GM18520 (cell line): ENCODE measurements at regions not wholly inside any gene's neighbourhood (a gene's known extent, or its start where the extent isn't known, plus 50 kb on each side); places are given as distances from the start of the nearest gene placed in this dataset.

Experiments
- ATAC-seq: cut with Tn5 transposase; IDR thresholded peaks from one replicate; pipeline ENCODE4 v1.9.1; 2021; ENCODE audit not compliant: unreplicated experiment

GRCh38 chrX:150163221-150163930 is 199.7 kb upstream of the MAMLD1 start:
- ATAC-seq = no peak

- no peak for ATAC-seq
These were observed 199.0 kb upstream of the MAMLD1 start for GRCh38 chrX:150163956-150164726.

GRCh38 chrX:150164971-150165600 is 198.0 kb upstream of the MAMLD1 start:
- no peak for ATAC-seq

GRCh38 chrX:150165776-150166610 is 197.1 kb upstream of the MAMLD1 start:
- ATAC-seq = no peak

GRCh38 chrX:150167482-150168324 is 195.4 kb upstream of the MAMLD1 start:
- ATAC-seq = no peak

- ATAC-seq = no peak
These were observed 181.0 kb upstream of the MAMLD1 start for GRCh38 chrX:150182161-150182560.

- no peak for ATAC-seq
These were observed 178.6 kb upstream of the MAMLD1 start for GRCh38 chrX:150184491-150184890.

GRCh38 chrX:150185766-150186165 is 177.4 kb upstream of the MAMLD1 start:
- no peak for ATAC-seq

- no peak for ATAC-seq
These were observed 170.3 kb upstream of the MAMLD1 start for GRCh38 chrX:150192816-150193215.

GRCh38 chrX:150196285-150196684 is 166.8 kb upstream of the MAMLD1 start:
- ATAC-seq = no peak

- no peak for ATAC-seq
These were observed 165.7 kb upstream of the MAMLD1 start for GRCh38 chrX:150197388-150197787.

- ATAC-seq = no peak
These were observed 164.3 kb upstream of the MAMLD1 start for GRCh38 chrX:150198776-150199175.

- no peak for ATAC-seq
These were observed 163.9 kb upstream of the MAMLD1 start for GRCh38 chrX:150199181-150199580.

GRCh38 chrX:150199803-150200202 is 163.3 kb upstream of the MAMLD1 start:
- ATAC-seq = no peak

GRCh38 chrX:150200361-150200760 is 162.8 kb upstream of the MAMLD1 start:
- no peak for ATAC-seq

- ATAC-seq = peak; percentile 95
These were observed 162.3 kb upstream of the MAMLD1 start for GRCh38 chrX:150200820-150201287.

- no peak for ATAC-seq
These were observed 161.7 kb upstream of the MAMLD1 start for GRCh38 chrX:150201391-150201790.

- no peak for ATAC-seq
These were observed 161.3 kb upstream of the MAMLD1 start for GRCh38 chrX:150201841-150202240.

- ATAC-seq = no peak
These were observed 160.4 kb upstream of the MAMLD1 start for GRCh38 chrX:150202641-150203247.

GRCh38 chrX:150203248-150203645 is 159.9 kb upstream of the MAMLD1 start:
- ATAC-seq = no peak
